HEK293 (cell line): ENCODE measurements at regions not wholly inside any gene's neighbourhood (a gene's known extent, or its start where the extent isn't known, plus 50 kb on each side); places are given as distances from the start of the nearest gene placed in this dataset.

Experiments
- SCRT1 ChIP-seq: fragments of 450-650 bp; formaldehyde crosslinking; IDR thresholded peaks from 2 replicates; pipeline ENCODE4 v1.5.1; 2016; ENCODE audit warnings: missing biosample characterization, missing genetic modification characterization, borderline replicate concordance
- ZBTB26 ChIP-seq: fragments of 450-650 bp; formaldehyde crosslinking; optimal IDR thresholded peaks from 2 replicates; pipeline ENCODE3; 2016; ENCODE audit warnings: missing biosample characterization, mild to moderate bottlenecking, missing genetic modification characterization
- ZNF560 ChIP-seq: fragments of 450-650 bp; formaldehyde crosslinking; IDR thresholded peaks from 2 replicates; pipeline ENCODE4 v1.5.1; 2017; ENCODE audit warnings: missing biosample characterization, missing genetic modification characterization, borderline replicate concordance

DNA sequence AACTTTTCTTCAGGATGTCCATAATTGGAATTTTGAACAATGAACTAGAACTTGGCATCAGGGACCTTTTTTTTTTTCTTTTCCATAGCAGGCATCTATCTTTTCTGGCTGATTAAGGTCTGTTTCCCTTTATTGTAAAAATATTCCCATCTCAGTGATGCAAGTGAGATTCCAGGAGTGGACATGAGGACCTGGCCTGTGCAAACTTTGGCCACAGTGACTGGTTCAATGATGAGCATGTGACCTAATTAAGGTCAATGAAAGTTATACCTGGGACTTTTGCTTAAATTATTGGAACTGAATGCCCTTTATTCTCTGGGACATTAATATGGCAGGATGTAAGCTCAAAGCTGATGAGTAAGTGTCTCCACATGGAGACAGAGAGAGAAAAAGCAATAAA lies 83.8 kb downstream of the DIO2 start:
- no peak for TF ChIP-seq ZBTB26 (tag by site-specific recombination)
- TF ChIP-seq ZNF560 (tag by site-specific recombination) = no peak
- no peak for TF ChIP-seq SCRT1
